Ovary (tissue), 3 donors: ENCODE measurements at regions not wholly inside any gene's neighbourhood (a gene's known extent, or its start where the extent isn't known, plus 50 kb on each side); places are given as distances from the start of the nearest gene placed in this dataset.

Source experiments
- EP300 ChIP-seq: sonication (generic); formaldehyde crosslinking; IDR thresholded peaks from one replicate; pipeline ENCODE4 v1.6.1; 2017; ENCODE audit warnings: antibody characterized with exemption
- TF ChIP-seq, protein P1 (sequence below), 3 donors: fragments of 450-650 bp in 2 of 3; fragments of 200-600 bp in 1 of 3; IDR thresholded peaks; one replicate each; pipeline versions ENCODE4 v1.5.1 to v1.8.0; 2016 to 2022; ENCODE audit warnings: antibody characterized with exemption in 3 of 3, mild to moderate bottlenecking in 1 of 3
- donor health status: DM: no; HTN: no; CAD: no.

DNA sequence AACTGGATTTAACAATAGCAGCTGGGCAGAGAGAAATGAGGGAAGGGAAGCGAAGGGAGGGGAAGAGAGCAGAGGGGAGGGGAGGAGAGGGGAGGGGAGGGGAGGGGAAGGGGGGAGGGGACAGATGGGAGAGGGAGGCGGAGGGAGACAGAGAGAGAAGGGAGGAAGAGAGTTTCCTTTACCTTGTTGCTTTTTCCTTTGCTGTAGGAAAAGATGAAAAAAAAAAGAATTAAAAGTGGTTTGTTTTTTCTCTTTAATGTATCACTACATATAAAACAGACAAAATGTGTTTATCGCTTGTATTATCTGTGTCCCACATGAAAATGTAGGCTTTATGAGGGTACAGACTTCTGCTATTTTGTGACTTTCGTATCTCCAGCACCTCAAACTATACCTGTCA lies 190.4 kb upstream of the KYNU start:
- TF ChIP-seq, protein P1, sequence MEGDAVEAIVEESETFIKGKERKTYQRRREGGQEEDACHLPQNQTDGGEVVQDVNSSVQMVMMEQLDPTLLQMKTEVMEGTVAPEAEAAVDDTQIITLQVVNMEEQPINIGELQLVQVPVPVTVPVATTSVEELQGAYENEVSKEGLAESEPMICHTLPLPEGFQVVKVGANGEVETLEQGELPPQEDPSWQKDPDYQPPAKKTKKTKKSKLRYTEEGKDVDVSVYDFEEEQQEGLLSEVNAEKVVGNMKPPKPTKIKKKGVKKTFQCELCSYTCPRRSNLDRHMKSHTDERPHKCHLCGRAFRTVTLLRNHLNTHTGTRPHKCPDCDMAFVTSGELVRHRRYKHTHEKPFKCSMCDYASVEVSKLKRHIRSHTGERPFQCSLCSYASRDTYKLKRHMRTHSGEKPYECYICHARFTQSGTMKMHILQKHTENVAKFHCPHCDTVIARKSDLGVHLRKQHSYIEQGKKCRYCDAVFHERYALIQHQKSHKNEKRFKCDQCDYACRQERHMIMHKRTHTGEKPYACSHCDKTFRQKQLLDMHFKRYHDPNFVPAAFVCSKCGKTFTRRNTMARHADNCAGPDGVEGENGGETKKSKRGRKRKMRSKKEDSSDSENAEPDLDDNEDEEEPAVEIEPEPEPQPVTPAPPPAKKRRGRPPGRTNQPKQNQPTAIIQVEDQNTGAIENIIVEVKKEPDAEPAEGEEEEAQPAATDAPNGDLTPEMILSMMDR (IDR thresholded peaks at IDR 0.05): no peak
- TF ChIP-seq EP300: no peak
